K562 (cell line): ENCODE measurements at regions not wholly inside any gene's neighbourhood (a gene's known extent, or its start where the extent isn't known, plus 50 kb on each side); places are given as distances from the start of the nearest gene placed in this dataset.

Experiments used
- ARID4B ChIP-seq: sonication (generic); formaldehyde crosslinking; IDR thresholded peaks from 2 replicates; pipeline ENCODE4 v1.8.0; 2022; ENCODE audit warnings: mild to moderate bottlenecking, missing genetic modification reagents
- CBX5 ChIP-seq: IDR thresholded peaks from 2 replicates; pipeline ENCODE4 v1.6.1; 2014; ENCODE audit warnings: low read depth, borderline replicate concordance
- CBX8 ChIP-seq: fragments of 200-600 bp; sonication (generic); IDR thresholded peaks from 2 replicates; pipeline ENCODE4 v1.6.1; 2012; ENCODE audit warnings: borderline replicate concordance, mixed run types, low read depth, mild to moderate bottlenecking, moderate library complexity, mixed read lengths, low read length, control low read depth, inconsistent platforms; ENCODE audit not compliant: poor library complexity, severe bottlenecking; ENCODE audit errors: extremely low read depth
- HDAC6 ChIP-seq: IDR thresholded peaks from 2 replicates; pipeline ENCODE4 v1.6.1; 2012; ENCODE audit warnings: low read depth, mild to moderate bottlenecking, control low read depth, inconsistent platforms, low read length, moderate library complexity
- NFE2 ChIP-seq: IDR thresholded peaks from 2 replicates; pipeline ENCODE4 v1.6.1; 2014; ENCODE audit warnings: antibody characterized with exemption, low read depth
- POLR2A ChIP-seq: fragments of 450-650 bp; conservative IDR thresholded peaks from 2 replicates; pipeline ENCODE4 v1.6.1; 2016
- PREB ChIP-seq: sonication (generic); formaldehyde crosslinking; IDR thresholded peaks from 2 replicates; pipeline ENCODE4 v1.8.1; 2023; ENCODE audit warnings: mild to moderate bottlenecking, missing genetic modification reagents
- RFX5 ChIP-seq: IDR thresholded peaks from 2 replicates; pipeline ENCODE4 v1.6.1; 2011; ENCODE audit warnings: low read depth, mild to moderate bottlenecking, improper control_type of control experiment, low read length
- SP1 ChIP-seq: sonication (generic); formaldehyde crosslinking; IDR thresholded peaks from 2 replicates; pipeline ENCODE4 v1.8.1; 2022; ENCODE audit warnings: mild to moderate bottlenecking, missing genetic modification reagents
- SP2 ChIP-seq: IDR thresholded peaks from 2 replicates; pipeline ENCODE4 v1.6.1; 2011; ENCODE audit warnings: mild to moderate bottlenecking, low read depth, low read length, moderate library complexity; ENCODE audit not compliant: poor library complexity, severe bottlenecking; ENCODE audit errors: extremely low read depth
- ZNF668 ChIP-seq: fragments of 250-450 bp; sonication (Bioruptor Pico); IDR thresholded peaks from 2 replicates; pipeline ENCODE4 v1.8.0; 2022; ENCODE audit warnings: mild to moderate bottlenecking, inconsistent platforms
- TF ChIP-seq, protein P1 (sequence below), 3 experiments: IDR thresholded peaks in 2 of 3; conservative IDR thresholded peaks in 1 of 3; 2 replicates each; pipeline ENCODE4 v1.5.1; 2011 to 2012; ENCODE audit warnings: low read length in 3 of 3, mild to moderate bottlenecking in 3 of 3, control low read depth in 2 of 3, improper control_type of control experiment in 1 of 3, inconsistent platforms in 1 of 3, low read depth in 1 of 3, mixed read lengths in 1 of 3, moderate library complexity in 1 of 3; ENCODE audit not compliant: insufficient read depth in 2 of 3

- no peak for TF ChIP-seq ZNF668 (CRISPR knock-in tag)
- TF ChIP-seq POLR2A: no peak
- no peak for TF ChIP-seq CBX5
- TF ChIP-seq, protein P1, sequence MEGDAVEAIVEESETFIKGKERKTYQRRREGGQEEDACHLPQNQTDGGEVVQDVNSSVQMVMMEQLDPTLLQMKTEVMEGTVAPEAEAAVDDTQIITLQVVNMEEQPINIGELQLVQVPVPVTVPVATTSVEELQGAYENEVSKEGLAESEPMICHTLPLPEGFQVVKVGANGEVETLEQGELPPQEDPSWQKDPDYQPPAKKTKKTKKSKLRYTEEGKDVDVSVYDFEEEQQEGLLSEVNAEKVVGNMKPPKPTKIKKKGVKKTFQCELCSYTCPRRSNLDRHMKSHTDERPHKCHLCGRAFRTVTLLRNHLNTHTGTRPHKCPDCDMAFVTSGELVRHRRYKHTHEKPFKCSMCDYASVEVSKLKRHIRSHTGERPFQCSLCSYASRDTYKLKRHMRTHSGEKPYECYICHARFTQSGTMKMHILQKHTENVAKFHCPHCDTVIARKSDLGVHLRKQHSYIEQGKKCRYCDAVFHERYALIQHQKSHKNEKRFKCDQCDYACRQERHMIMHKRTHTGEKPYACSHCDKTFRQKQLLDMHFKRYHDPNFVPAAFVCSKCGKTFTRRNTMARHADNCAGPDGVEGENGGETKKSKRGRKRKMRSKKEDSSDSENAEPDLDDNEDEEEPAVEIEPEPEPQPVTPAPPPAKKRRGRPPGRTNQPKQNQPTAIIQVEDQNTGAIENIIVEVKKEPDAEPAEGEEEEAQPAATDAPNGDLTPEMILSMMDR (IDR thresholded peaks at IDR 0.05 in 2 of 3, conservative IDR thresholded peaks at IDR 0.05 in 1 of 3; ENCODE audit: insufficient read depth in 2 of 3, low read depth in 1 of 3, low read length in 3 of 3): no peak
- TF ChIP-seq ARID4B (CRISPR knock-in tag): no peak
- no peak for TF ChIP-seq SP2
- no peak for TF ChIP-seq SP1 (CRISPR knock-in tag)
- no peak for TF ChIP-seq HDAC6
- TF ChIP-seq PREB (CRISPR knock-in tag): no peak
- TF ChIP-seq CBX8: no peak
- TF ChIP-seq RFX5: no peak
- TF ChIP-seq NFE2: no peak
Observed at GRCh38 chr12:105453316-105453715, 122.8 kb downstream of the C12orf75 start.
